CD4-positive, alpha-beta memory T cell (primary cell): ENCODE measurements at regions not wholly inside any gene's neighbourhood (a gene's known extent, or its start where the extent isn't known, plus 50 kb on each side); places are given as distances from the start of the nearest gene placed in this dataset.

Experiments
- CTCF ChIA-PET: fragments of 350-600 bp; sonication (Branson Sonifier 250); formaldehyde crosslinking; loops from one replicate; lab custom pipeline; 2021; ENCODE audit warnings: inconsistent platforms; ENCODE audit not compliant: partially characterized antibody; lab: Charles Lee
- POLR2A ChIA-PET: fragments of 350-600 bp; sonication (Branson Sonifier 250); formaldehyde crosslinking; loops from one replicate; lab custom pipeline; 2021; ENCODE audit not compliant: partially characterized antibody; lab: Charles Lee
- DNase-seq, 5 donors: peaks; one replicate each; pipeline versions ENCODE4 v3.0.0 to v3.0.0-alpha.2; 2020 to 2022; ENCODE audit warnings: mixed read lengths in 1 of 5
- H3K27ac ChIP-seq: one replicate; pipeline ENCODE4 v1.7.0; 2013; ENCODE audit warnings: low read depth, low read length
- H3K27me3 ChIP-seq: 2 replicates; pipeline ENCODE4 v1.7.0; 2013; ENCODE audit warnings: mild to moderate bottlenecking, low read length, moderate library complexity; ENCODE audit not compliant: insufficient read depth
- H3K36me3 ChIP-seq: 2 replicates; pipeline ENCODE4 v1.7.0; 2013; ENCODE audit warnings: mild to moderate bottlenecking, low read length, moderate library complexity; ENCODE audit not compliant: insufficient read depth
- H3K4me1 ChIP-seq: 2 replicates; pipeline ENCODE4 v1.7.0; 2013; ENCODE audit warnings: mild to moderate bottlenecking, low read length, moderate library complexity; ENCODE audit not compliant: insufficient read depth
- H3K4me3 ChIP-seq, 2 donors: one replicate each; pipeline ENCODE4 v1.7.0; 2013; ENCODE audit warnings: low read length in 2 of 2, mild to moderate bottlenecking in 1 of 2
- H3K9me3 ChIP-seq, 2 donors: one replicate each; pipeline ENCODE4 v1.7.0; 2013; ENCODE audit warnings: low read length in 2 of 2, control low read depth in 1 of 2; ENCODE audit not compliant: control insufficient read depth in 1 of 2
- H3K27ac Mint-ChIP-seq, 7 donors: one replicate each; pipeline ENCODE4 v1.8.0; 2020 to 2021; ENCODE audit warnings: mixed read lengths in 7 of 7, mild to moderate bottlenecking in 6 of 7, inconsistent platforms in 3 of 7, moderate library complexity in 3 of 7
- H3K27me3 Mint-ChIP-seq, 2 donors: one replicate each; pipeline ENCODE4 v1.8.0; 2020 to 2021; ENCODE audit warnings: mixed read lengths in 2 of 2
- H3K36me3 Mint-ChIP-seq, 2 donors: one replicate each; pipeline ENCODE4 v1.8.0; 2020 to 2021; ENCODE audit warnings: mixed read lengths in 2 of 2, inconsistent platforms in 1 of 2, mild to moderate bottlenecking in 1 of 2
- H3K4me1 Mint-ChIP-seq, 4 donors: one replicate each; pipeline ENCODE4 v1.8.0; 2020 to 2021; ENCODE audit warnings: mixed read lengths in 4 of 4, mild to moderate bottlenecking in 1 of 4
- H3K4me3 Mint-ChIP-seq, 8 donors: one replicate each; pipeline ENCODE4 v1.8.0; 2020 to 2021; ENCODE audit warnings: mixed read lengths in 8 of 8, mild to moderate bottlenecking in 7 of 8, moderate library complexity in 6 of 8, inconsistent platforms in 3 of 8
- H3K9me3 Mint-ChIP-seq, 8 donors: one replicate each; pipeline ENCODE4 v1.8.0; 2020 to 2021; ENCODE audit warnings: mixed read lengths in 8 of 8, mild to moderate bottlenecking in 5 of 8, inconsistent platforms in 3 of 8, moderate library complexity in 1 of 8
- intact Hi-C: fragments of 100-400 bp; cut with micrococcal nuclease; formaldehyde crosslinking; loops from one replicate; pipeline ENCODE4 v1.15.1; 2023

- CTCF ChIA-PET, result no interaction called here
- H3K27ac Mint-ChIP-seq, result no peak overlapping the region
These were observed 162.3 kb downstream of the TUSC7 start for GRCh38 chr3:116871905-116872304.

GRCh38 chr3:116872688-116873087 is 163.1 kb downstream of the TUSC7 start:
- no peaks in the 10 kb centered on the region for H3K27me3 Mint-ChIP-seq
- ChIA-PET POLR2A (no interaction called here), CTCF (no interaction called here)
- Histone ChIP-seq H3K9me3 (peaks cover 0 to 2% of the 10 kb centered on the region in 2 donors), H3K27ac (no peak overlapping the region), H3K36me3 (no peaks in the 10 kb centered on the region), H3K27me3 (no peaks in the 10 kb centered on the region), H3K4me1 (no peaks in the 10 kb centered on the region), H3K4me3 (no peak overlapping the region)
- H3K36me3 Mint-ChIP-seq, result no peaks in the 10 kb centered on the region
- H3K9me3 Mint-ChIP-seq, result peaks cover 0 to 4% (median under 1%) of the 10 kb centered on the region in 8 donors
- no peak overlapping the region for H3K27ac Mint-ChIP-seq
- H3K4me1 Mint-ChIP-seq, result no peaks in the 10 kb centered on the region
- no peak overlapping the region for H3K4me3 Mint-ChIP-seq
- intact Hi-C loops, result no loop called here
- DNase-seq, result no peak

More at GRCh38 chr3:116871905-116872304, 162.3 kb downstream of the TUSC7 start:
- no peak for DNase-seq
- H3K27ac ChIP-seq, result no peak overlapping the region
- Mint-ChIP-seq H3K9me3 (peaks cover 0 to 4% (median 0%) of the 10 kb centered on the region in 8 donors), H3K36me3 (no peaks in the 10 kb centered on the region), H3K27me3 (no peaks in the 10 kb centered on the region), H3K4me1 (no peaks in the 10 kb centered on the region), H3K4me3 (no peak overlapping the region)
- intact Hi-C loops, result no loop called here
- no peaks in the 10 kb centered on the region for H3K27me3 ChIP-seq
- POLR2A ChIA-PET, result no interaction called here
- H3K4me3 ChIP-seq, result no peak overlapping the region
- peaks cover 0 to under 1% of the 10 kb centered on the region in 2 donors for H3K9me3 ChIP-seq
- no peaks in the 10 kb centered on the region for H3K4me1 ChIP-seq
- H3K36me3 ChIP-seq, result no peaks in the 10 kb centered on the region

GRCh38 chr3:116873142-116873541 is 163.6 kb downstream of the TUSC7 start:
- H3K27ac ChIP-seq, result no peak overlapping the region
- no peaks in the 10 kb centered on the region for H3K27me3 ChIP-seq
- intact Hi-C loops, result no loop called here
- H3K36me3 ChIP-seq, result no peaks in the 10 kb centered on the region
- Mint-ChIP-seq H3K4me3 (no peak overlapping the region), H3K4me1 (no peaks in the 10 kb centered on the region), H3K36me3 (no peaks in the 10 kb centered on the region), H3K9me3 (peaks cover 0 to 4% (median under 1%) of the 10 kb centered on the region in 8 donors), H3K27me3 (no peaks in the 10 kb centered on the region), H3K27ac (no peak overlapping the region)
- ChIA-PET CTCF (no interaction called here), POLR2A (no interaction called here)
- peaks cover 0 to 2% of the 10 kb centered on the region in 2 donors for H3K9me3 ChIP-seq
- H3K4me3 ChIP-seq, result no peak overlapping the region
- no peaks in the 10 kb centered on the region for H3K4me1 ChIP-seq
- DNase-seq, result no peak

GRCh38 chr3:116877968-116878367 is 168.4 kb downstream of the TUSC7 start:
- POLR2A ChIA-PET, result no interaction called here
- intact Hi-C loops, result no loop called here
- no peak for DNase-seq

GRCh38 chr3:116886202-116886893 is 176.8 kb downstream of the TUSC7 start:
- no peak overlapping the region for H3K4me3 ChIP-seq
- H3K27me3 Mint-ChIP-seq, result no peaks in the 10 kb centered on the region
- POLR2A ChIA-PET, result no interaction called here
- no peak overlapping the region for H3K4me3 Mint-ChIP-seq
- H3K27ac Mint-ChIP-seq, result no peak overlapping the region
- H3K4me1 Mint-ChIP-seq, result peaks cover 0 to 1% (median 0%) of the 10 kb centered on the region in 4 donors
- no peaks in the 10 kb centered on the region for H3K36me3 ChIP-seq
- no peaks in the 10 kb centered on the region for H3K4me1 ChIP-seq
- no peak overlapping the region for H3K27ac ChIP-seq
- DNase-seq, result no peak
- no peaks in the 10 kb centered on the region for H3K27me3 ChIP-seq
- CTCF ChIA-PET, result no interaction called here
- no peaks in the 10 kb centered on the region for H3K9me3 ChIP-seq
- peaks cover 0 to 6% (median 0%) of the 10 kb centered on the region in 8 donors for H3K9me3 Mint-ChIP-seq
- no peaks in the 10 kb centered on the region for H3K36me3 Mint-ChIP-seq
- intact Hi-C loops, result no loop called here

More at GRCh38 chr3:116877968-116878367, 168.4 kb downstream of the TUSC7 start:
- H3K4me1 Mint-ChIP-seq, result no peaks in the 10 kb centered on the region
- Histone ChIP-seq H3K4me1 (no peaks in the 10 kb centered on the region), H3K9me3 (peaks cover 0 to 2% of the 10 kb centered on the region in 2 donors), H3K36me3 (no peaks in the 10 kb centered on the region), H3K4me3 (no peak overlapping the region), H3K27me3 (no peaks in the 10 kb centered on the region), H3K27ac (no peak overlapping the region)
- H3K27ac Mint-ChIP-seq, result no peak overlapping the region
- no peak overlapping the region for H3K4me3 Mint-ChIP-seq
- peaks cover 0 to 2% of the 10 kb centered on the region in 2 donors for H3K27me3 Mint-ChIP-seq
- H3K36me3 Mint-ChIP-seq, result no peaks in the 10 kb centered on the region
- peaks cover 0 to 6% (median 2%) of the 10 kb centered on the region in 8 donors for H3K9me3 Mint-ChIP-seq
- CTCF ChIA-PET, result no interaction called here

- H3K9me3 ChIP-seq, result no peaks in the 10 kb centered on the region
- Mint-ChIP-seq H3K4me3 (no peak overlapping the region), H3K36me3 (no peaks in the 10 kb centered on the region), H3K4me1 (no peaks in the 10 kb centered on the region), H3K27me3 (no peaks in the 10 kb centered on the region), H3K9me3 (peaks cover 0 to 4% (median 1%) of the 10 kb centered on the region in 8 donors), H3K27ac (no peak overlapping the region)
- ChIA-PET CTCF (no interaction called here), POLR2A (no interaction called here)
- no peak overlapping the region for H3K27ac ChIP-seq
- H3K27me3 ChIP-seq, result no peaks in the 10 kb centered on the region
- intact Hi-C loops, result no loop called here
- no peak for DNase-seq
- no peaks in the 10 kb centered on the region for H3K4me1 ChIP-seq
- no peaks in the 10 kb centered on the region for H3K36me3 ChIP-seq
- no peak overlapping the region for H3K4me3 ChIP-seq
These were observed 186.5 kb downstream of the TUSC7 start for GRCh38 chr3:116896116-116896515.

GRCh38 chr3:116897382-116897781 is 187.8 kb downstream of the TUSC7 start:
- Histone ChIP-seq H3K27ac (no peak overlapping the region), H3K36me3 (no peaks in the 10 kb centered on the region), H3K9me3 (no peaks in the 10 kb centered on the region), H3K4me3 (no peak overlapping the region), H3K4me1 (no peaks in the 10 kb centered on the region), H3K27me3 (no peaks in the 10 kb centered on the region)
- Mint-ChIP-seq H3K9me3 (peaks cover 0 to 4% (median 0%) of the 10 kb centered on the region in 8 donors), H3K4me1 (no peaks in the 10 kb centered on the region), H3K36me3 (no peaks in the 10 kb centered on the region), H3K27ac (no peak overlapping the region), H3K4me3 (no peak overlapping the region), H3K27me3 (no peaks in the 10 kb centered on the region)
- intact Hi-C loops, result no loop called here
- ChIA-PET CTCF (no interaction called here), POLR2A (no interaction called here)
- no peak for DNase-seq
